Stimulated activated memory B cell treated with anti-CD40 and anti-IgM and Interleukin-4, amounts not matched to agents 10 μg/mL and 1 μg/mL and 100 μg/mL, for 72 hours (primary cell): ENCODE measurements at regions not wholly inside any gene's neighbourhood (a gene's known extent, or its start where the extent isn't known, plus 50 kb on each side); places are given as distances from the start of the nearest gene placed in this dataset.
"Not testable (repeated sequence)": the region's sequence is repeated elsewhere in the genome, so short reads cannot be mapped to it uniquely, and the experiment has no call there.

ENCODE experiments used
- ATAC-seq: fragments of 150-1000 bp; cut with Tn5 transposase; 2 replicates; pipeline ENCODE4 v1.10.0; 2021
- H3K27ac Mint-ChIP-seq: one replicate; pipeline ENCODE4 v1.8.0; 2022; ENCODE audit warnings: mild to moderate bottlenecking, mixed read lengths
- H3K27me3 Mint-ChIP-seq: one replicate; pipeline ENCODE4 v1.8.0; 2022; ENCODE audit warnings: mixed read lengths
- H3K36me3 Mint-ChIP-seq: one replicate; pipeline ENCODE4 v1.8.0; 2022; ENCODE audit warnings: mixed read lengths
- H3K4me1 Mint-ChIP-seq: one replicate; pipeline ENCODE4 v1.8.0; 2022; ENCODE audit warnings: mixed read lengths
- H3K4me3 Mint-ChIP-seq: one replicate; pipeline ENCODE4 v1.8.0; 2022; ENCODE audit warnings: mild to moderate bottlenecking, moderate library complexity, mixed read lengths
- H3K9me3 Mint-ChIP-seq: one replicate; pipeline ENCODE4 v1.8.0; 2022; ENCODE audit warnings: mixed read lengths

- Mint-ChIP-seq H3K36me3 (no peaks in the 10 kb centered on the region), H3K27me3 (peaks cover 35% of the 10 kb centered on the region), H3K9me3 (no peaks in the 10 kb centered on the region), H3K4me3 (no peak overlapping the region), H3K27ac (no peak overlapping the region), H3K4me1 (no peaks in the 10 kb centered on the region)
- ATAC-seq, result no peak
Measured at GRCh38 chr1:30225357-30225756, 498.0 kb downstream of the MATN1 start.

- Mint-ChIP-seq H3K27me3 (peaks cover 21% of the 10 kb centered on the region), H3K27ac (no peak overlapping the region), H3K4me3 (no peak overlapping the region), H3K9me3 (no peaks in the 10 kb centered on the region), H3K4me1 (no peaks in the 10 kb centered on the region), H3K36me3 (no peaks in the 10 kb centered on the region)
- ATAC-seq, result no peak
Measured at GRCh38 chr1:30219675-30220074, 503.7 kb downstream of the MATN1 start.

DNA sequence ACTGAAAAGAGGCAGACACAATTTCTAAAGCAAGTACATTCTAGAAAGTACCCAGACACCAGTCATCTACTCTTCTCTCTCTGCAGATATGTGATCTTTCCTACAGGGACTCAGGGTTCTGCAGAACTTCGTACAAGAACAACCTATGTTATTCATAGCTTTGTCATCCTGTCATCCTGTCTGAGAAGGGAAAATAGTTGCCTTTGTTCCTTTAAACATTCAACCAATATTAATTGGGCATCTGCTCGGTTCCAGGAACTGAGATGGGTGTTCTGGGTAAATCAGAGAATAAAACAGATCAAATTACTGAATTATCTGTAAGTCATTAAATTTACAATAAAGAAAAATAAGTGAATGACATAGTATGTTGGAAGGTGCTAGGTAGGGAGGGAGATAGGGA lies 504.9 kb downstream of the MATN1 start:
- Mint-ChIP-seq H3K36me3 (no peaks in the 10 kb centered on the region), H3K27ac (no peak overlapping the region), H3K27me3 (peaks cover 18% of the 10 kb centered on the region), H3K9me3 (no peaks in the 10 kb centered on the region), H3K4me3 (no peak overlapping the region), H3K4me1 (no peaks in the 10 kb centered on the region)
- no peak for ATAC-seq

GRCh38 chr1:30216602-30217001 lies 506.8 kb downstream of the MATN1 start:
- Mint-ChIP-seq H3K9me3 (no peaks in the 10 kb centered on the region), H3K27me3 (peaks cover 31% of the 10 kb centered on the region), H3K27ac (no peak overlapping the region), H3K4me3 (no peak overlapping the region), H3K4me1 (no peaks in the 10 kb centered on the region), H3K36me3 (no peaks in the 10 kb centered on the region)
- ATAC-seq, result no peak

DNA sequence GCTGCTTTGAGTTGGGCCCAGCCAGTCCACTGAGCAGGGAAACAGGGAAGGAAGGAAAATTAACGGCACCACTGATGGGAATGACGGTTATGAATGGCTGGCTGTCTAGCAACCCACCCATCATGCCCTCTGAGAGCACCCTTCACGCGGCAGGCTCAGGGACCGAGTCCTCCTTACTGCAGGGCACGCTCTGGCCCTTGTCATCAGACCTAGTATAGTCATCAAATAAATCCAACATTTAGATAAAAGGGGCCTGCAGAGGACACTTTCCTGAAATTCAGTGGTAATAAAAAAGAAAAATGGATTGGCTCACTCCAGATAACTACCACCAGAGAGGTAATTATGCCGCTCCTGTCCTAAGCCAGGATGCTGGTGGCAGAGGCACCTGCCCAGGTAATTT lies 509.4 kb downstream of the MATN1 start:
- ATAC-seq, result no peak
- peaks cover 21% of the 10 kb centered on the region for H3K27me3 Mint-ChIP-seq
- H3K4me1 Mint-ChIP-seq, result no peaks in the 10 kb centered on the region
- H3K9me3 Mint-ChIP-seq, result no peaks in the 10 kb centered on the region
- no peaks in the 10 kb centered on the region for H3K36me3 Mint-ChIP-seq
- no peak overlapping the region for H3K27ac Mint-ChIP-seq
- no peak overlapping the region for H3K4me3 Mint-ChIP-seq

DNA sequence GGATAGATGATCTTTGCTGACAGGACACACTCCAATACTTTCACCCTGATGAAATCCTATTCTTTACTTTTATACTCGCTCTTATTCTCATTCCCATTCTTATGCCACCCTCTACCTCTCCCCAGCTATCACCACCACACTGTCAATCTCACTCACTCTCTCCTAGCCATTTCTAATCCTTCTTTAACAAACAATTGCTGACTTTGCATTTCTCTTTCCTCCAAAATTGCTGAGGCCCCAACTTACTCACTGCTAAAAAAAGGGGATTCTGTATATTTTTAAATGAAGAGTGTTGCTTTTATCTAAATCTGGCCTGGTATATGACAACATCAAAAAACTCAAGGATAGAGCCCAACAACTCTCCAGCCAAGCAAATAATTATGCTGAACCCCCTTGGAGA lies 515.4 kb downstream of the MATN1 start:
- H3K36me3 Mint-ChIP-seq, ATAC-seq, H3K27ac Mint-ChIP-seq, H3K4me1 Mint-ChIP-seq, H3K9me3 Mint-ChIP-seq, H3K4me3 Mint-ChIP-seq: not testable (repeated sequence)
- peaks cover 14% of the 10 kb centered on the region for H3K27me3 Mint-ChIP-seq

- not testable (repeated sequence) for H3K4me1 Mint-ChIP-seq, ATAC-seq, H3K4me3 Mint-ChIP-seq, H3K27ac Mint-ChIP-seq, H3K36me3 Mint-ChIP-seq, H3K27me3 Mint-ChIP-seq, H3K9me3 Mint-ChIP-seq
Measured at GRCh38 chr1:30206631-30207030, 516.8 kb downstream of the MATN1 start.

GRCh38 chr1:30204916-30205315 lies 518.5 kb downstream of the MATN1 start:
- H3K36me3 Mint-ChIP-seq, H3K27ac Mint-ChIP-seq, H3K9me3 Mint-ChIP-seq, ATAC-seq, H3K4me3 Mint-ChIP-seq, H3K27me3 Mint-ChIP-seq, H3K4me1 Mint-ChIP-seq: not testable (repeated sequence)

DNA sequence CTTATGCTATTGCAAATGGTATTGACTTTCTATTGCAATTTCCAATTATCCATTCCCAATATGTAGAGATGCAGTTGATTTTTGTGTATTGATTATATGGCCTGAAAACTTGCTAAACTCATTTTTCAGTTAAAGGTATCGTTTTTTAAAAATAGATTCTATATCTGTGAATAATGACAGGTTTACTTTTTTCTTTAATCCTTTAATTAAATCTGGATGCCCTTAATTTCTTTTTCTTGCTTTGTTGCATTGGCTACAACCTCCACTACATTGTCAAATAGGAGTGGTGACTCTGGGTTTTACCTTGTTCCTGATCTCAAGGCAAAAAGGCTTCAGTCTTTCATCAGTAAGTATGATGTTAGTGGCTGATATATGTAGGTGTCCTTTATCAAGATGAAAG lies 522.4 kb downstream of the MATN1 start:
- Mint-ChIP-seq H3K27ac (no peak overlapping the region), H3K36me3 (no peaks in the 10 kb centered on the region)

GRCh38 chr1:30200161-30200560 lies 523.2 kb downstream of the MATN1 start:
- no peak for ATAC-seq
- H3K27ac Mint-ChIP-seq, result no peak overlapping the region
- no peak overlapping the region for H3K4me3 Mint-ChIP-seq
- no peaks in the 10 kb centered on the region for H3K4me1 Mint-ChIP-seq
- H3K9me3 Mint-ChIP-seq, result peaks cover 8% of the 10 kb centered on the region
- peaks cover 32% of the 10 kb centered on the region for H3K27me3 Mint-ChIP-seq
- H3K36me3 Mint-ChIP-seq, result no peaks in the 10 kb centered on the region

More for the DNA sequence above, 522.4 kb downstream of the MATN1 start:
- H3K4me3 Mint-ChIP-seq, result no peak overlapping the region
- no peaks in the 10 kb centered on the region for H3K4me1 Mint-ChIP-seq
- H3K9me3 Mint-ChIP-seq, result peaks cover 8% of the 10 kb centered on the region
- peaks cover 27% of the 10 kb centered on the region for H3K27me3 Mint-ChIP-seq
- no peak for ATAC-seq

DNA sequence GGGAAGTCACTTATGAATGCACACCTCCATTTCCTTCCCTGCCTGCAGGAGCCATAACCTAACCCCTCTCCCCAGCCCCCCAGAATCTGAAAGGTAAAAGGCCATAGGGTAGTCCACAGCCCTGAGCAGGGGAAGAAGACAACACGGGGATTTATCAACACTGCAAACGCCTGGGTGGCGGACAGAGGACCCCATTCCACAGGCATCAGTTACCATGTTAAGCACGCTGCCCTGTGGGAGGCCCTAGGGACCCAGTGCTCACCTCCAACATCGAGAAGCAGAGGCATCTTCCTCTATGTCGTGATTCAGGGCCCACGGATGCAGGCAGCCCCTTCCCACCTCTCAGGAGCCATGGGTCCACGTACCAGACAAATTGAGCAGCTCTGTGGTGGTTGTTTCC lies 523.8 kb downstream of the MATN1 start:
- no peak overlapping the region for H3K27ac Mint-ChIP-seq
- no peak overlapping the region for H3K4me3 Mint-ChIP-seq

GRCh38 chr1:30198795-30199403 lies 524.5 kb downstream of the MATN1 start:
- H3K36me3 Mint-ChIP-seq, result no peaks in the 10 kb centered on the region
- ATAC-seq, result no peak
- H3K27me3 Mint-ChIP-seq, result peaks cover 44% of the 10 kb centered on the region
- H3K4me1 Mint-ChIP-seq, result no peaks in the 10 kb centered on the region
- no peak overlapping the region for H3K27ac Mint-ChIP-seq
- H3K9me3 Mint-ChIP-seq, result peaks cover 8% of the 10 kb centered on the region
- no peak overlapping the region for H3K4me3 Mint-ChIP-seq

More for the DNA sequence above, 523.8 kb downstream of the MATN1 start:
- Mint-ChIP-seq H3K4me1 (no peaks in the 10 kb centered on the region), H3K9me3 (peaks cover 8% of the 10 kb centered on the region), H3K36me3 (no peaks in the 10 kb centered on the region), H3K27me3 (peaks cover 38% of the 10 kb centered on the region)
- ATAC-seq, result no peak

- H3K27me3 Mint-ChIP-seq, result peaks cover 47% of the 10 kb centered on the region
- H3K4me1 Mint-ChIP-seq, result no peaks in the 10 kb centered on the region
- ATAC-seq, result no peak
- H3K36me3 Mint-ChIP-seq, result no peaks in the 10 kb centered on the region
- no peak overlapping the region for H3K27ac Mint-ChIP-seq
- H3K4me3 Mint-ChIP-seq, result no peak overlapping the region
- peaks cover 8% of the 10 kb centered on the region for H3K9me3 Mint-ChIP-seq
Measured at GRCh38 chr1:30198451-30198760, 525.0 kb downstream of the MATN1 start.

- Mint-ChIP-seq H3K27ac (no peak overlapping the region), H3K9me3 (peaks cover 8% of the 10 kb centered on the region)
Measured at GRCh38 chr1:30197639-30198450, 525.5 kb downstream of the MATN1 start.

DNA sequence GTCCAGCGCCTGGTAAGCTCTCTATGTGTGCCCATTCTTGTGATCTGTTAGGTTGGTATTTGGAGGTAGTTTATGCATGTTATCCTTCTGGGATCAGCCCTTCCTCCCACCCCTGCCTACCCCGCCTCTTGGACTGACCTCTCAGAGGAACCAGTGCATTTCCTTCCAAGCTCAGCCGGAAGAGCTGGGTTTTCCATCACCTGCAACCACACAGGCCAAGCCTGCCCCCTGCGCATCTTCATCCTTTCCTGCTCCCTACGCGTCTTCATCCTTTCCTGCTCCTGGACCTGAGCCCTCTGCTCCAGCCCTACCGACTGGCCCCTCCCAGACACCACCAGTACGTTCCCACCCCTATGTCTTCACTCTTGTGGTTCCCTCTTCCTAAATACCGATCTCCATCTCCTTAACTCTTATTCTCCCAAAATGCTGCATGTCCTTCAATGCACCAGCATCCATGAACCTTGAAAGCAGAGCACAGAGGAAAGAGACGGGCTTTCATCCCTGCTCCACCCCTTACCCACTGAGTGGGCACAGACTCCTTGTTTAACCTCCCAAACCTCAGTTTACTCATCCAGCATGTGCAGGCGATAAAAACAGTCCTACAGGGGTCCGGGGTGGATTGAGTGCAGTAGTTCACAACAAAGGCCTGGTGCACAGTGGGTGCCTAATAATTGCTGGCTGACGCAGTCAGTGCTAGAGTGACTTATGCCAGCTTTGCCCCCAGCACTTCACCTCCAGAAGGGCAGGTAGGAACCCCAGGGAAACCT lies 526.3 kb downstream of the MATN1 start:
- Mint-ChIP-seq H3K27ac (no peak overlapping the region), H3K27me3 (peaks cover 47% of the 10 kb centered on the region), H3K36me3 (no peaks in the 10 kb centered on the region), H3K4me1 (no peaks in the 10 kb centered on the region), H3K9me3 (peaks cover 8% of the 10 kb centered on the region), H3K4me3 (no peak overlapping the region)
- ATAC-seq, result no peak

More at GRCh38 chr1:30197639-30198450, 525.5 kb downstream of the MATN1 start:
- Mint-ChIP-seq H3K4me3 (no peak overlapping the region), H3K36me3 (no peaks in the 10 kb centered on the region), H3K4me1 (no peaks in the 10 kb centered on the region), H3K27me3 (peaks cover 47% of the 10 kb centered on the region)
- no peak for ATAC-seq

- no peak overlapping the region for H3K27ac Mint-ChIP-seq
- H3K4me3 Mint-ChIP-seq, result no peak overlapping the region
- H3K27me3 Mint-ChIP-seq, result peaks cover 47% of the 10 kb centered on the region
- no peaks in the 10 kb centered on the region for H3K4me1 Mint-ChIP-seq
- H3K36me3 Mint-ChIP-seq, result no peaks in the 10 kb centered on the region
- peaks cover 8% of the 10 kb centered on the region for H3K9me3 Mint-ChIP-seq
- no peak for ATAC-seq
Measured at GRCh38 chr1:30196457-30196856, 526.9 kb downstream of the MATN1 start.
